NCI-H1417 treated with DMSO at 0.1 percent for 48 hours (cell line): ENCODE measurements at regions not wholly inside any gene's neighbourhood (a gene's known extent, or its start where the extent isn't known, plus 50 kb on each side); places are given as distances from the start of the nearest gene placed in this dataset.

Experiments used
- DNase-seq: peaks from one replicate; lab custom pipeline; 2025; lab: John Stamatoyannopoulos, UW

- no peak for DNase-seq
Measured at GRCh38 chr13:105608104-105608503, 927.4 kb downstream of the EFNB2 start.

GRCh38 chr13:105607426-105607825 lies 928.0 kb downstream of the EFNB2 start:
- no peak for DNase-seq

- no peak for DNase-seq
Measured at GRCh38 chr13:105607016-105607415, 928.4 kb downstream of the EFNB2 start.

- no peak for DNase-seq
Measured at GRCh38 chr13:105602956-105603670, 932.3 kb downstream of the EFNB2 start.

- DNase-seq = no peak
Measured at GRCh38 chr13:105599477-105600037, 935.9 kb downstream of the EFNB2 start.

GRCh38 chr13:105598529-105598928 lies 936.9 kb downstream of the EFNB2 start:
- DNase-seq = no peak

GRCh38 chr13:105597573-105597972 lies 937.9 kb downstream of the EFNB2 start:
- DNase-seq = no peak

- no peak for DNase-seq
Measured at GRCh38 chr13:105595471-105595870, 940.0 kb downstream of the EFNB2 start.

GRCh38 chr13:105591277-105591676 lies 944.2 kb downstream of the EFNB2 start:
- DNase-seq = no peak

GRCh38 chr13:105587786-105588185 lies 947.7 kb downstream of the EFNB2 start:
- no peak for DNase-seq

- DNase-seq = no peak
Measured at GRCh38 chr13:105579821-105580710, 955.4 kb downstream of the EFNB2 start.

GRCh38 chr13:105573136-105573535 lies 962.3 kb downstream of the EFNB2 start:
- no peak for DNase-seq

GRCh38 chr13:105572401-105572800 lies 963.1 kb downstream of the EFNB2 start:
- no peak for DNase-seq

- no peak for DNase-seq
Measured at GRCh38 chr13:105569816-105570215, 965.6 kb downstream of the EFNB2 start.

- no peak for DNase-seq
Measured at GRCh38 chr13:105567951-105568525, 967.4 kb downstream of the EFNB2 start.

GRCh38 chr13:105565136-105565727 lies 970.2 kb downstream of the EFNB2 start:
- DNase-seq = no peak

GRCh38 chr13:105552078-105552477 lies 983.4 kb downstream of the EFNB2 start:
- DNase-seq = no peak

- DNase-seq = no peak
Measured at GRCh38 chr13:105547851-105548250, 987.6 kb downstream of the EFNB2 start.

- DNase-seq = no peak
Measured at GRCh38 chr13:105545811-105546210, 989.7 kb downstream of the EFNB2 start.

GRCh38 chr13:105543742-105544141 lies 991.7 kb downstream of the EFNB2 start:
- no peak for DNase-seq

- no peak for DNase-seq
Measured at GRCh38 chr13:105541565-105541964, 993.9 kb downstream of the EFNB2 start.

GRCh38 chr13:105538346-105538745 lies 997.1 kb downstream of the EFNB2 start:
- DNase-seq = no peak
